ENCODE measurements at regions not wholly inside any gene's neighbourhood (a gene's known extent, or its start where the extent isn't known, plus 50 kb on each side); places are given as distances from the start of the nearest gene placed in this dataset.

- no peak overlapping the region for H3K27ac ChIP-seq
- no peaks in the 10 kb centered on the region for H3K27me3 ChIP-seq
- intact Hi-C loops (cut with DNase I) = no loop called here
- no peaks in the 10 kb centered on the region for H3K4me1 ChIP-seq (replicated peaks in 1 of 2)
- DNase-seq = no peak
- TF ChIP-seq POLR2A (IDR thresholded peaks at IDR 0.05) (no peak), CTCF (IDR thresholded peaks at IDR 0.05) (no peak)
- no peak overlapping the region for H3K4me3 ChIP-seq
- H3K9me3 ChIP-seq (replicated peaks in 1 of 3) = no peaks in the 10 kb centered on the region
- WGBS, 4 donors = 80 to 85% (median 82%) methylated on average over 16 of the region's 16 CpGs
- no peaks in the 10 kb centered on the region for H3K36me3 ChIP-seq (replicated peaks in 1 of 2)
Measured at GRCh38 chr4:22877486-22878052, 184.8 kb downstream of the GBA3 start.

DNA sequence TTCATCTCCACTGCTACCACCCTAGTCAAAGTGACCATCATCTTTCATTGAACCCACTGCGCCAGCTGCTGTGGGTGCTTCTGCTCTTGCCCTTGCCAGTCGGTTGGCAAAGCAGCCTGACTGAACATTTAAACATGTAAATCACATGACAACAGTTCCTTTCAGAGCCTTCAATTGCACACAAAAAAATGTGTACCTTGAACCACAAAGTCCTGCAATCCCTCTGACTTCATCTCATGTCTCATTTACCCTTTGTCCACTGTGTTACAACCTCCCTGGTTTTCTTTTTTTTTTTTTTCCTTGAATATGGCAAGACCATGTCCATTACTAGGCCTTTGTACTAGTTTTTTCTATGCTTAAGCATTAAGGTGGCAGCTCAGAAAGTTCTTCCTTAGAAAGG is 183.5 kb downstream of the GBA3 start:
- Histone ChIP-seq H3K27me3 (no peaks in the 10 kb centered on the region), H3K36me3 (replicated peaks in 1 of 2) (no peaks in the 10 kb centered on the region), H3K27ac (no peak overlapping the region), H3K4me3 (no peak overlapping the region), H3K9me3 (replicated peaks in 1 of 3) (no peaks in the 10 kb centered on the region), H3K4me1 (replicated peaks in 1 of 2) (no peaks in the 10 kb centered on the region)
- no peak for DNase-seq
- WGBS, 4 donors = 72 to 85% (median 80%) methylated on average over 2 of the region's 2 CpGs
- intact Hi-C loops (cut with DNase I) = no loop called here
- TF ChIP-seq CTCF (IDR thresholded peaks at IDR 0.05) = no peak
- TF ChIP-seq POLR2A (IDR thresholded peaks at IDR 0.05) = no peak

DNA sequence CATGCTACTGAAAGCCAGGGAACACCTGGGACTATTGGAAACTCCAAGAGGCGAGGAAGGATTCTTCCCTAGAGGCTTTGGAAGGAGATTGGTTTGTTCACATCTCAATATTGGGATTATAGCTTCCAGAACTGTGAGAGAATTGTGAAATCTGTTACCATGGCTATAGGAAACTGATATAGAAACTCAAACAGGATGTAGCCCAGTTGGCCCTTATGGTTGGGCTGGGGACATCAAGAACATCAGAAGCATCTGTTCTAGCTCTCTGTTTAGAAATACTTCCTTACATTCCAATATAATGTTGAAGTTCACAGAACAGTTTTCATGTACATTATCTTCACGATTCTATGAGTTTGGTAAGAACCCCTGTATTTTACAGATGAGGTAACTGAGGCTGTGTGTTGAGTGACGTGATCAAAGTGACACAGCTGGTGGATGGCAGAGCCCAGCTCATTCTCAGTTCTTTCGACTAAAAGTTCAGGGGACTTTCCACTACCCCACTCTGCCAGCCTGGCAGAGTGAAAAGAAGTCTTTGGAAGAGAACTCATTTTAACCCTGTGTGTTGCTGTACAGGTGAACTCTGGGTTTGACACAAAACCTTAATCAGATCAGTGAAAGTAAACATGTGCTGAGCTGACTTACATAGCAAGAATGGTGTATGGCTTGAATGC is 183.0 kb downstream of the GBA3 start:
- no peak overlapping the region for H3K4me3 ChIP-seq
- DNase-seq = no peak
- H3K36me3 ChIP-seq (replicated peaks in 1 of 2) = no peaks in the 10 kb centered on the region
- 65 to 83% (median 76%) methylated on average over 4 of the region's 4 CpGs for WGBS, 4 donors
- no peak overlapping the region for H3K27ac ChIP-seq
- no peaks in the 10 kb centered on the region for H3K4me1 ChIP-seq (replicated peaks in 1 of 2)
- no peak for TF ChIP-seq POLR2A (IDR thresholded peaks at IDR 0.05)
- TF ChIP-seq CTCF (IDR thresholded peaks at IDR 0.05) = no peak
- no peaks in the 10 kb centered on the region for H3K9me3 ChIP-seq (replicated peaks in 1 of 3)
- intact Hi-C loops (cut with DNase I) = no loop called here
- no peaks in the 10 kb centered on the region for H3K27me3 ChIP-seq

- 72 to 77% (median 76%) methylated on average over 4 of the region's 4 CpGs for WGBS, 4 donors
- Histone ChIP-seq H3K4me1 (replicated peaks in 1 of 2) (no peaks in the 10 kb centered on the region), H3K9me3 (replicated peaks in 1 of 3) (no peaks in the 10 kb centered on the region), H3K27ac (no peak overlapping the region), H3K4me3 (no peak overlapping the region), H3K27me3 (no peaks in the 10 kb centered on the region), H3K36me3 (replicated peaks in 1 of 2) (no peaks in the 10 kb centered on the region)
- no peak for DNase-seq
- TF ChIP-seq POLR2A (IDR thresholded peaks at IDR 0.05) (no peak), CTCF (IDR thresholded peaks at IDR 0.05) (no peak)
- intact Hi-C loops (cut with DNase I) = no loop called here
Measured at GRCh38 chr4:22874334-22874912, 181.7 kb downstream of the GBA3 start.
